ENCODE measurements at regions not wholly inside any gene's neighbourhood (a gene's known extent, or its start where the extent isn't known, plus 50 kb on each side); places are given as distances from the start of the nearest gene placed in this dataset.
"Not testable (repeated sequence)": the region's sequence is repeated elsewhere in the genome, so short reads cannot be mapped to it uniquely, and the experiment has no call there.

GRCh38 chr1:220967911-220968310 is 88.7 kb downstream of the HLX start:
- Histone ChIP-seq H3K9me3 (ENCODE audit: control extremely low read depth in 1 of 3, control insufficient read depth in 2 of 3, insufficient read depth in 1 of 3, low read length in 2 of 3) (peaks cover 0 to 6% (median 3%) of the 10 kb centered on the region in 3 donors), H3K9ac (ENCODE audit: low read length) (no peak overlapping the region), H3K4me3 (ENCODE audit: control extremely low read depth in 1 of 5, extremely low read depth in 1 of 5, insufficient read depth in 1 of 5, low read depth in 2 of 5, low read length in 4 of 5) (no peak overlapping the region), H3K4me1 (ENCODE audit: control insufficient read depth in 2 of 2, insufficient read depth in 2 of 2, low read length in 2 of 2) (no peaks in the 10 kb centered on the region), H3K36me3 (replicated peaks in 1 of 2; ENCODE audit: control extremely low read depth in 1 of 2, control insufficient read depth in 1 of 2, extremely low read depth in 1 of 2, insufficient read depth in 2 of 2, low read length in 1 of 2) (no peaks in the 10 kb centered on the region), H3K27ac (ENCODE audit: low read length in 2 of 2) (no peak overlapping the region), H2AFZ (ENCODE audit: insufficient read depth, low read depth, low read length, poor library complexity, severe bottlenecking) (no peak overlapping the region), H3K4me2 (replicated peaks; ENCODE audit: low read depth, low read length, poor library complexity, severe bottlenecking) (no peak overlapping the region), H3K79me2 (ENCODE audit: control insufficient read depth, insufficient read depth, low read length) (no peaks in the 10 kb centered on the region), H4K20me1 (ENCODE audit: control insufficient read depth, insufficient read depth, low read length, poor library complexity, severe bottlenecking) (no peaks in the 10 kb centered on the region), H3K27me3 (replicated peaks in 1 of 4; ENCODE audit: control extremely low read depth in 1 of 4, control insufficient read depth in 3 of 4, insufficient read depth in 4 of 4, low read length in 3 of 4) (no peaks in the 10 kb centered on the region)
- ATAC-seq (ENCODE audit: low read depth) (no peak), DNase-seq (no peak)
- Mint-ChIP-seq H3K4me3 (no peak overlapping the region), H3K4me1 (no peaks in the 10 kb centered on the region), H3K27ac (no peak overlapping the region), H3K9me3 (ENCODE audit: insufficient read depth) (peaks cover 9% of the 10 kb centered on the region), H3K27me3 (peaks cover 3% of the 10 kb centered on the region)
- WGBS (ENCODE audit: insufficient coverage) = no CpG with 5 or more reads among the region's 2 CpGs
- ChIA-PET POLR2A (no interaction called here), CTCF (no interaction called here)
- TF ChIP-seq CTCF (IDR thresholded peaks at IDR 0.05) (no peak), EZH2 (IDR thresholded peaks at IDR 0.05; ENCODE audit: borderline replicate concordance, insufficient read depth, low read depth, low read length, poor library complexity, severe bottlenecking) (no peak)
- intact Hi-C loops (cut with micrococcal nuclease) = no loop called here

- WGBS (ENCODE audit: insufficient coverage) = no CpG with 5 or more reads among the region's 2 CpGs
- POLR2A ChIA-PET = not testable (repeated sequence)
Measured at GRCh38 chr1:220969281-220969680, 90.0 kb downstream of the HLX start.

More at GRCh38 chr1:220969281-220969680, 90.0 kb downstream of the HLX start:
- H3K27me3 Mint-ChIP-seq; H3K9me3 ChIP-seq (ENCODE audit: control extremely low read depth in 1 of 3, control insufficient read depth in 2 of 3, insufficient read depth in 1 of 3, low read length in 2 of 3); H3K27me3 ChIP-seq (replicated peaks in 1 of 4; ENCODE audit: control extremely low read depth in 1 of 4, control insufficient read depth in 3 of 4, insufficient read depth in 4 of 4, low read length in 3 of 4); intact Hi-C loops (cut with micrococcal nuclease); H3K27ac Mint-ChIP-seq; H3K4me1 Mint-ChIP-seq; H3K4me3 Mint-ChIP-seq; H3K4me3 ChIP-seq (ENCODE audit: control extremely low read depth in 1 of 5, extremely low read depth in 1 of 5, insufficient read depth in 1 of 5, low read depth in 2 of 5, low read length in 4 of 5); H3K27ac ChIP-seq (ENCODE audit: low read length in 2 of 2); H4K20me1 ChIP-seq (ENCODE audit: control insufficient read depth, insufficient read depth, low read length, poor library complexity, severe bottlenecking); H2AFZ ChIP-seq (ENCODE audit: insufficient read depth, low read depth, low read length, poor library complexity, severe bottlenecking); H3K36me3 ChIP-seq (replicated peaks in 1 of 2; ENCODE audit: control extremely low read depth in 1 of 2, control insufficient read depth in 1 of 2, extremely low read depth in 1 of 2, insufficient read depth in 2 of 2, low read length in 1 of 2); H3K9me3 Mint-ChIP-seq (ENCODE audit: insufficient read depth); H3K4me1 ChIP-seq (ENCODE audit: control insufficient read depth in 2 of 2, insufficient read depth in 2 of 2, low read length in 2 of 2); DNase-seq; H3K79me2 ChIP-seq (ENCODE audit: control insufficient read depth, insufficient read depth, low read length); ATAC-seq (ENCODE audit: low read depth); CTCF ChIA-PET; H3K4me2 ChIP-seq (replicated peaks; ENCODE audit: low read depth, low read length, poor library complexity, severe bottlenecking); H3K9ac ChIP-seq (ENCODE audit: low read length): not testable (repeated sequence)

Measured in B cell (primary cell).